Memory B cell (primary cell): ENCODE measurements at regions not wholly inside any gene's neighbourhood (a gene's known extent, or its start where the extent isn't known, plus 50 kb on each side); places are given as distances from the start of the nearest gene placed in this dataset.

Experiments
- ATAC-seq: fragments of 150-1000 bp; cut with Tn5 transposase; 2 replicates; pipeline ENCODE4 v1.10.0; 2021; ENCODE audit warnings: low read depth, mild to moderate bottlenecking, moderate library complexity
- DNase-seq, 2 donors: peaks; one replicate each; pipeline ENCODE4 v3.0.0; 2022; ENCODE audit warnings: low spot score in 2 of 2
- H3K27ac Mint-ChIP-seq: one replicate; pipeline ENCODE4 v1.8.0; 2022; ENCODE audit warnings: mild to moderate bottlenecking, moderate library complexity, mixed read lengths
- H3K27me3 Mint-ChIP-seq: one replicate; pipeline ENCODE4 v1.8.0; 2022; ENCODE audit warnings: mixed read lengths
- H3K36me3 Mint-ChIP-seq: one replicate; pipeline ENCODE4 v1.8.0; 2022; ENCODE audit warnings: mild to moderate bottlenecking, mixed read lengths
- H3K4me1 Mint-ChIP-seq: one replicate; pipeline ENCODE4 v1.8.0; 2022; ENCODE audit warnings: mixed read lengths
- H3K4me3 Mint-ChIP-seq: one replicate; pipeline ENCODE4 v1.8.0; 2022; ENCODE audit warnings: mild to moderate bottlenecking, moderate library complexity, mixed read lengths
- H3K9me3 Mint-ChIP-seq: one replicate; pipeline ENCODE4 v1.8.0; 2022; ENCODE audit warnings: mixed read lengths

- no peaks in the 10 kb centered on the region for H3K36me3 Mint-ChIP-seq
- ATAC-seq = no peak
Observed at GRCh38 chr11:19374151-19374569, 133.4 kb upstream of the E2F8 start.

GRCh38 chr11:19372381-19372780 is 131.6 kb upstream of the E2F8 start:
- Mint-ChIP-seq H3K4me1 (no peaks in the 10 kb centered on the region), H3K9me3 (no peaks in the 10 kb centered on the region), H3K36me3 (no peaks in the 10 kb centered on the region), H3K27ac (no peak overlapping the region), H3K27me3 (peaks cover 13% of the 10 kb centered on the region), H3K4me3 (no peak overlapping the region)
- DNase-seq = no peak
- ATAC-seq = no peak

More at GRCh38 chr11:19374151-19374569, 133.4 kb upstream of the E2F8 start:
- Mint-ChIP-seq H3K9me3 (no peaks in the 10 kb centered on the region), H3K27ac (no peak overlapping the region), H3K27me3 (peaks cover 15% of the 10 kb centered on the region), H3K4me1 (no peaks in the 10 kb centered on the region), H3K4me3 (no peak overlapping the region)
- no peak for DNase-seq

- no peak for DNase-seq
- no peak for ATAC-seq
- Mint-ChIP-seq H3K4me3 (no peak overlapping the region), H3K36me3 (no peaks in the 10 kb centered on the region), H3K27ac (no peak overlapping the region), H3K4me1 (peaks cover under 1% of the 10 kb centered on the region), H3K27me3 (peaks cover 9% of the 10 kb centered on the region), H3K9me3 (no peaks in the 10 kb centered on the region)
Observed at GRCh38 chr11:19370100-19370861, 129.5 kb upstream of the E2F8 start.

- no peak for ATAC-seq
- Mint-ChIP-seq H3K4me3 (no peak overlapping the region), H3K36me3 (no peaks in the 10 kb centered on the region), H3K9me3 (no peaks in the 10 kb centered on the region), H3K4me1 (peaks cover 3% of the 10 kb centered on the region), H3K27me3 (peaks cover 8% of the 10 kb centered on the region), H3K27ac (no peak overlapping the region)
- DNase-seq = no peak
Observed at GRCh38 chr11:19368726-19369375, 128.1 kb upstream of the E2F8 start.

- Mint-ChIP-seq H3K4me3 (no peak overlapping the region), H3K9me3 (peaks cover 2% of the 10 kb centered on the region), H3K27me3 (peaks cover 4% of the 10 kb centered on the region), H3K27ac (no peak overlapping the region), H3K4me1 (peaks cover 3% of the 10 kb centered on the region), H3K36me3 (no peaks in the 10 kb centered on the region)
- DNase-seq (no peak), ATAC-seq (no peak)
Observed at GRCh38 chr11:19366992-19367709, 126.4 kb upstream of the E2F8 start.

GRCh38 chr11:19365743-19366410 is 125.1 kb upstream of the E2F8 start:
- DNase-seq = no peak
- Mint-ChIP-seq H3K4me1 (peaks cover 3% of the 10 kb centered on the region), H3K36me3 (no peaks in the 10 kb centered on the region), H3K9me3 (peaks cover 2% of the 10 kb centered on the region), H3K27me3 (peaks cover 4% of the 10 kb centered on the region), H3K4me3 (no peak overlapping the region), H3K27ac (no peak overlapping the region)
- no peak for ATAC-seq

GRCh38 chr11:19359221-19360000 is 118.7 kb upstream of the E2F8 start:
- DNase-seq (no peak), ATAC-seq (no peak)
- H3K4me1 Mint-ChIP-seq = no peaks in the 10 kb centered on the region
- peaks cover 6% of the 10 kb centered on the region for H3K27me3 Mint-ChIP-seq
- H3K36me3 Mint-ChIP-seq = no peaks in the 10 kb centered on the region
- H3K4me3 Mint-ChIP-seq = no peak overlapping the region
- peaks cover 2% of the 10 kb centered on the region for H3K9me3 Mint-ChIP-seq
- no peak overlapping the region for H3K27ac Mint-ChIP-seq

- Mint-ChIP-seq H3K4me1 (no peaks in the 10 kb centered on the region), H3K27me3 (peaks cover 6% of the 10 kb centered on the region), H3K27ac (no peak overlapping the region), H3K36me3 (no peaks in the 10 kb centered on the region), H3K4me3 (no peak overlapping the region), H3K9me3 (no peaks in the 10 kb centered on the region)
- no peak for ATAC-seq
- DNase-seq = no peak
Observed at GRCh38 chr11:19357943-19358342, 117.2 kb upstream of the E2F8 start.

- ATAC-seq (no peak), DNase-seq (no peak)
- no peak overlapping the region for H3K27ac Mint-ChIP-seq
- H3K4me3 Mint-ChIP-seq = no peak overlapping the region
- no peaks in the 10 kb centered on the region for H3K4me1 Mint-ChIP-seq
- H3K27me3 Mint-ChIP-seq = peaks cover 12% of the 10 kb centered on the region
- no peaks in the 10 kb centered on the region for H3K36me3 Mint-ChIP-seq
- H3K9me3 Mint-ChIP-seq = no peaks in the 10 kb centered on the region
Observed at GRCh38 chr11:19355601-19356000, 114.9 kb upstream of the E2F8 start.

GRCh38 chr11:19353287-19353850 is 112.6 kb upstream of the E2F8 start:
- no peak for ATAC-seq

GRCh38 chr11:19352771-19353160 is 112.0 kb upstream of the E2F8 start:
- no peak overlapping the region for H3K27ac Mint-ChIP-seq
- no peak for DNase-seq
- H3K9me3 Mint-ChIP-seq = no peaks in the 10 kb centered on the region
- H3K4me3 Mint-ChIP-seq = no peak overlapping the region
- peaks cover 23% of the 10 kb centered on the region for H3K27me3 Mint-ChIP-seq
- no peak for ATAC-seq
- H3K4me1 Mint-ChIP-seq = no peaks in the 10 kb centered on the region
- no peaks in the 10 kb centered on the region for H3K36me3 Mint-ChIP-seq

More at GRCh38 chr11:19353287-19353850, 112.6 kb upstream of the E2F8 start:
- Mint-ChIP-seq H3K36me3 (no peaks in the 10 kb centered on the region), H3K9me3 (no peaks in the 10 kb centered on the region), H3K4me1 (no peaks in the 10 kb centered on the region), H3K27me3 (peaks cover 21% of the 10 kb centered on the region), H3K4me3 (no peak overlapping the region), H3K27ac (no peak overlapping the region)
- no peak for DNase-seq

GRCh38 chr11:19352072-19352770 is 111.5 kb upstream of the E2F8 start:
- DNase-seq (no peak), ATAC-seq (no peak)
- H3K36me3 Mint-ChIP-seq = no peaks in the 10 kb centered on the region
- no peak overlapping the region for H3K27ac Mint-ChIP-seq
- H3K27me3 Mint-ChIP-seq = peaks cover 27% of the 10 kb centered on the region
- no peak overlapping the region for H3K4me3 Mint-ChIP-seq
- no peaks in the 10 kb centered on the region for H3K4me1 Mint-ChIP-seq
- no peaks in the 10 kb centered on the region for H3K9me3 Mint-ChIP-seq

- H3K27me3 Mint-ChIP-seq = peaks cover 27% of the 10 kb centered on the region
- H3K9me3 Mint-ChIP-seq = no peaks in the 10 kb centered on the region
- H3K36me3 Mint-ChIP-seq = no peaks in the 10 kb centered on the region
- DNase-seq (no peak), ATAC-seq (no peak)
- no peak overlapping the region for H3K27ac Mint-ChIP-seq
- H3K4me3 Mint-ChIP-seq = no peak overlapping the region
- no peaks in the 10 kb centered on the region for H3K4me1 Mint-ChIP-seq
Observed at GRCh38 chr11:19351426-19351825, 110.7 kb upstream of the E2F8 start.
